Left colon (tissue), 2 donors: ENCODE measurements at regions not wholly inside any gene's neighbourhood (a gene's known extent, or its start where the extent isn't known, plus 50 kb on each side); places are given as distances from the start of the nearest gene placed in this dataset.

Experiments used
- ATAC-seq: fragments of 200-7000 bp; cut with Tn5 transposase; one replicate; pipeline ENCODE4 v1.9.1; 2020; ENCODE audit warnings: mild to moderate bottlenecking, moderate library complexity
- DNase-seq, 2 donors: peaks; one replicate each; pipeline ENCODE4 v3.0.0-alpha.2; 2020
- intact Hi-C, 2 donors: fragments of 100-400 bp; cut with DNase I in 1 of 2; cut with micrococcal nuclease in 1 of 2; formaldehyde crosslinking; loops; one replicate each; pipeline versions ENCODE4 v1.11.2 to v1.14.0; 2022; cut with DNase I, micrococcal nuclease
- donor health status: DM: no; HTN: no; CAD: no.
- donor health status: DM: yes; HTN: yes; CAD: no.

- no peak for DNase-seq
- ATAC-seq, result no peak
- intact Hi-C loops, result no loop called here
Observed at GRCh38 chrX:13266641-13267345, 53.1 kb downstream of the ATXN3L start.

DNA sequence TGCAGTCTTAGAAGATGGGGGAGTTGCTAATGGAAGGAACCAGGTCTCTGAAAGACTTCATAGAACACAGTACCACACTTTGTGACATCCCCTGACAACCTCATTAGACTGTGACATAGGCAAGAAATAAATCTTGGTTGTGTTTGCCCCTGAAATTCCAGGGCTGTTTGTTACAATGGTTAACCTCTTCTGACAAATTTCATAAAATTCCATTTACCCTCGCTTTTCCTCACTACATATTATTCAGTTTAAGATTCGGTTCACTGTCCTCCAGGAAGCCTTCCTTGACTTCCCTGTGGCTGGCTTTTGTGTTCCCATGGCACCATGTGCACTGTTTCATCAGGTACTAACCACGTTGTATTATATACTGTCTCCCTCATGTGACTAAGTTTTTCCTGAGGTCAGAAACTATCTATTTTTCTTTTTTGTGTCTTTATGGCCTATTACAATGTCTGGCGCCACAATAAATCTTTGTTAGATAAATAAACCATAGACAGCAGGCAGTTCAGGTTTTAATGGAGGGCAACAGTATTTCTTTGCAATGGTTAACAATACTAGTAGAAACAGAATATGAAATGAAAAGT lies 54.2 kb downstream of the ATXN3L start:
- intact Hi-C loops, result no loop called here
- ATAC-seq (peak; percentile 69), DNase-seq (no peak)

DNA sequence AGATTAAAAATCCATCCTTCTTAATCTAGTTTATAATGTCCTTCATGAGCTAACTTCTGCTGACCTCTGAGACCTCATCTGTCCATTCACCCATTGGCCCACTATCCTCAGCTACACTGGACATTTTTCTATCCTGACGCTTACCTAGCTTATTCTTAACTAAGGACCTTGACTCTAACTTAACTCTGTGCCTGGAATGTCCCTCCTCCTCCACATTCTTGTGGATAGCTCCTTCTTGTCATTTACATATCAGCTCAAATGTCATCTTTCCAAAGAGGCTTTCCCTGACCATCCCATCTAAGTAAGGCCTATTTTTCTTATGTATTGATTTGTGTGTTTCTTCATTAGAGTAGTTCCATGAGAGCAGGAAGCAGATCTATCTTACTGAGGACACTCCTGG lies 54.7 kb downstream of the ATXN3L start:
- intact Hi-C loops, result no loop called here
- DNase-seq, result no peak
- ATAC-seq, result no peak

DNA sequence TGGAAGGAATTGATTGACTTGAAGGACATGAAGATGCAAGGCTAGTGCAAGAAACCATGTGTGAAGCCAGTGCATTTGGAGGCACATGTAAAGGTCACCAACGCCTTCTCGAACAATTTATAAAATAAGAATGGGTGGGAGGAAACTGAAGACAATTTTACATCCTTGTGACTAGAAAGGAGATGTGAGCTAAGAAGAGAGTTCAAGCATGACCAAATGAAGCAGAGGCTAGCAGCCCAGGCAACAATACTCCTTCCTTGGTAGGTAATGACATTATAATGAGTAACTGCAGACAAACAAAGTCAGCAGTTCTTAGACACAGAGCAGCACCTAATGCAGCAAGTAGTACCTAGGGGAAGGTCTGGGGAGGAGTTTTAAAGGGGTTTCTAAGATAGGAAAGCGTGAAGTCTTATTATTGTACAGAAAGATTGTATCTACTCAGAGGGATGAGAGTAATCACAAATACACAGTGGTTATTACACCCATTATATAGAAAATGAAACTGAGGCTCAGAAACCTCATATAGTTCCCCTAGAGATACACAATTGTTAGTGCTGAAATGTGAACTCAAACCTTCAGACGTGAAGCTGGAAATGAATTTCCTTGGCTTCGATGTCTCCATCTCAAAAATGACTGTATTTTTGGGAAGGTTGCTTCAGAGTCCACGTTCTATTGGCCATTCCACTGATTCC lies 56.1 kb downstream of the ATXN3L start:
- intact Hi-C loops, result no loop called here
- DNase-seq (no peak), ATAC-seq (no peak)

- DNase-seq, result peak in 1 of 2 donors; percentile 7
- ATAC-seq, result peak; percentile 72
- intact Hi-C loops, result no loop called here
Observed at GRCh38 chrX:13261348-13261747, 58.5 kb downstream of the ATXN3L start.

DNA sequence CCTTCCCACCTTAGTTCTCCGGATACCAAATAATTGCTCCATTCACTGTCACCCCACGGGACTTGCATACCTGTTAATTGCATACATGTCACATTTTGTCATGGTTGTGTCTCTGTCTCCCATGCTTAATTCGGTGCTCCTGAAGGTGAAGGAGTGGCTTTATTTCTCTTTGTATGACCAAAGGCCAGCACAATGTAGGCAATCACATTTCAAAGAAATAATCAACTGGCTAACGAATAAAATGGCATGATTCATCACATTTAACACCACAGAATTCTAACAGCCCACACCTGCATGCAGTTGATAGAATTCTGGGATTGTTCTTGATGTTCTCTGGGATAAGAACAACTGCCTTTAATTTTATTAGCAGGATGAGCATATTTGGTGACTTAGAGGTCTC lies 59.3 kb downstream of the ATXN3L start:
- ATAC-seq, result peak; percentile 78
- intact Hi-C loops, result no loop called here
- DNase-seq, result no peak

GRCh38 chrX:13258725-13259124 lies 61.1 kb downstream of the ATXN3L start:
- intact Hi-C loops, result no loop called here
- no peak for DNase-seq
- ATAC-seq, result no peak

DNA sequence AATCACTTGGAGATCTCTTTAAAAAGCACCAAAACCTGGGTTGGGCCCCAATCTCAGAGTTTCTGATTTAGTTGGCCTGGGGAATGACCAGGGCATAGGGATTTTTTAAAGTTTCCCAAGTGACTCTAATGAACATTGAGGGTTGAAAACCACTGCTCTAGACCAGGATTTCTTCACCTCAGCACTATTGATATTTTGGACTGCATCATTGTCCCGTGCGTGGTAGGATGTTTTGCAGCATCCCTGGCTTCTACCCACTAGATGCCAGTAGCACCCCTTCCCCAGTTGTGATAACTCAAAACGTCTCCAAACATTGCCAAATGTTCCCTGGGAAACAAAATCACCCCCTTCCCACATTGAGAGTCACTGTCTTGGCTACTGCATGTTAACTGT lies 61.8 kb downstream of the ATXN3L start:
- intact Hi-C loops, result no loop called here
- DNase-seq (no peak), ATAC-seq (no peak)

GRCh38 chrX:13257223-13258051 lies 62.4 kb downstream of the ATXN3L start:
- intact Hi-C loops, result no loop called here
- ATAC-seq (no peak), DNase-seq (no peak)

DNA sequence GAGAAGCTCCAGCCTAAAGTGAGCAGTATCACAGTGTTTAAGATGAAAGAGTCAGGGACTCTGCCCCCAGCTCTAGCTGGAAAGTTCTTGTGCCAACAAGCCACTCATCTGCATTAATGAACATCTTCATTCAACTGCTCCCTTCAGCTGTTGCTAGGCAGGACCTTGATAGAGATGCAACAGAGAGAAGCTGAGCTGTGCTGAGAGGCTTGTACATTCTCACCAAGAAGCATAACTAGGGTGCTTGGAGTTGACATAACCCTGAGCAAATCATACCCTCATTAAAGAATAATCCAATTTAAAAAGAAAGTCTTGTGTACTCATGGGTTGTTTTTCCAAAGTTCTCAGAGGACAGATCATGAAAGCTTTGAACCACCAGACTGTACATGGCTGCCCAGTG lies 63.2 kb downstream of the ATXN3L start:
- DNase-seq (no peak), ATAC-seq (no peak)
- intact Hi-C loops, result no loop called here

- intact Hi-C loops, result no loop called here
- ATAC-seq (no peak), DNase-seq (no peak)
Observed at GRCh38 chrX:13254870-13255269, 65.0 kb downstream of the ATXN3L start.

DNA sequence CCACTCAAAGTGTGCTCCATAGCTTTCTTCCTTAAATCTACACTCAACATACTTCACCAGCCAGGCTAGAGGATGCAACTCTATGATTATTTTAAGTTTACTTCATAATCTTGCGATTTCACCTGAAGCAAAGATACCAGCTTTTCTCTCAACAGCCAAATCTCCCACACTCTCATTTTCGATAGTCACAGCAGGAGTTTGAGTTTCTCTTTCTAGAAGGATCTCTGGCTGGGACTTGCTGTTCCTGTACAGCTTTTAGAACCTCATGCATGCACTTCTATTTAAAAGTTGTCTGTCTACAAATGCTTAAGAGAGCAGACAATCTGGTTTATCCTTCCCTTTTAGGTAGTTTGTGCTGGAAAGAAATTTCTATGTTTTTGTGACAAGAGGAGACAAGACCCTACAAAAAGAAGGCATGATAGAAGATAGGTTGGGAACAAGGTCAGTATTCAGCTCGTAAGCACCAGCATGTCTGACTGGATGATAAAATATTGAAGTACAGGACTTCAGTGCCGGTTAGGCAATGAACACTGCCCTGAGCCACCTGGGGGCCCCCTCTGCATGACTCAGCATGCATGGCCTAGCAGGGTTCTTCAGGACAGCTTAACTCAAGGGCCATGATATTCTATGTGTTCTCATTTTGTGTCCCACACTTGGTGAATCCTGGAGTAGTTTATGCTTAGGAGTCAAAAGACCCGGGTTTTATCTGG lies 65.6 kb downstream of the ATXN3L start:
- DNase-seq, result peak; percentile 34 to 40

DNA sequence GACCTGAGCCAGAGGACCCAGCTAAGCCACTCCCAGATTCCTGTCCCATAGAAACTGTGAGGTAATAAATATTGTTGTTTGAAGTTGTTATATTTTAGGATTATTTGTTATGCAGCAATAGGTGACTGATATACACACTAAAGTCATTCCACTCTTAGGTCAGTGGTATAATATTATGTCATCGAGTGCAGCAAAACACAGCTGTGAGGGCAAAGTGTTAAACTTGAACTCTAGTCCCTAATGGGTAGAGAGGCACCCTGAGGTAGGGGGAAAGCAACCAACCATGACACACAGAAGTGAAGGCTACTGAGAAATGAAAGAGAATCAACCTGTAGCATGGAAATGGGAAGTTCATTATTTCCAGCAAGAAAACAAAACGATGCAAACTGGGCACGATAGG lies 66.6 kb downstream of the ATXN3L start:
- DNase-seq (no peak), ATAC-seq (no peak)
- intact Hi-C loops, result no loop called here

More for the DNA sequence above, 65.6 kb downstream of the ATXN3L start:
- peak; percentile 71 for ATAC-seq
- intact Hi-C loops, result no loop called here

- intact Hi-C loops, result no loop called here
- ATAC-seq (no peak), DNase-seq (no peak)
Observed at GRCh38 chrX:13252726-13253125, 67.1 kb downstream of the ATXN3L start.

DNA sequence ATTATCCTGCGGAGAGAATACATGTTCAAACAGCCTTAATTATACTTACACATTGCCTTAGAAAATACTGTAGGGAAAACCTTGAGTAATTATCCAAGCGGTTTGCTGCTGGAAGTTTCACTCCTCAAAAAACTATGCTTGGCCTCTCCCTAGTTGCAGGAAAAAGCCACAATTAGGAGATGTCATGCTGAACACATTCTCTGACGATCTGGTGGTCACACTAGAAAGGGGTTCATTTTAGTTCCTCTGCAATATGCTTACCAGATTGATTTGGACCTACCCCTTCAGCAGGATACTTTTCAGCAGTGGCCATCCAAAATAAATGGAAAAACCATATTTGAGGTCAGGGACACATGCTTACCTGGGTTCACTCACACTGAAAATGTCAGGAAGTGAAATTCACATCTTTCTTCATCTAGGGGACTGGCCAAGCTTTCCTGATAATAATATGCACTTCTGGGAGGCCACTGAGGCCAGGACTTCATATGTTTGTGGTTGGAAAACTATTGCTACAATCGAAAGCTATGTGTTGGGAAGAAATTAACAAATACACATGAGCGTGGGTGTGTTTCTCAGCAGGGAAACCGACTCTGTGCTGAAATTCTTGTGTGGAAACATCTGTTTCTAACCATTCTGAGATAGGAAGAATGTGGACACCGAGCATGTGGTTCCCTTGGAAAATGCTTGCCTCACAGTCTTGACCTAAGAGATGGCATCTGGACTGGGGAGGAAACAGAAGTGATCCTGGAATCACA lies 68.8 kb downstream of the ATXN3L start:
- intact Hi-C loops, result no loop called here
- DNase-seq (no peak), ATAC-seq (no peak)

DNA sequence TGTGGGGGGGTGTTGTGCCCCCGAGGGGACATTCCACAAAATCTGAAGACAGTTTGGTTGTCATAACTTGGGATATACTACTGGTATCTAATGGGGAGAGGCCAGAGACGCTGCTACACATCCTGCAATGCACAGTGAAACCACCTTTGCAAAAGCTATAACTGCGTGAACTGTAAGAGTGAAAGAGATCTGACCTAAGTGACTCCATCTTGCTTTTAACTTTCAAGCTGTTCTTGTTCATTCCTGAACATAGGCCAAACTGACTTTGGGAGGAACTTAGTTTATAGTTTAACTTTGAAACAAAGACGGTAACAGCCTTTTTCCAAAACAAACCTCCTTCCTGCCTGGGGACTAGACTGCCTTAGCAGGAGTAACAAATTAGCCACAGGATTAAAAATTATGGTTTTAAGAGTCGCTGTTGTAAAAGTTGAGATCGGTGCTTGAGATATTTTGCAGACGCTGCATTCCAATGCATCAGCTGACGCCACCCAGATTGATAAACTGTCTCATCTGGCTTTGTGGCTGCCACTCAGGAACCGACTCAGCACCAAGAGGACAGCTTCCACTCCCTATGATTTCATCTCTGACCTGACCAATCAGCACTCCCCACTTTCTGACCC lies 70.9 kb downstream of the ATXN3L start:
- no peak for ATAC-seq
- intact Hi-C loops, result no loop called here
- no peak for DNase-seq

GRCh38 chrX:13239272-13239671 lies 80.6 kb downstream of the ATXN3L start:
- intact Hi-C loops, result no loop called here
- DNase-seq (no peak), ATAC-seq (no peak)

DNA sequence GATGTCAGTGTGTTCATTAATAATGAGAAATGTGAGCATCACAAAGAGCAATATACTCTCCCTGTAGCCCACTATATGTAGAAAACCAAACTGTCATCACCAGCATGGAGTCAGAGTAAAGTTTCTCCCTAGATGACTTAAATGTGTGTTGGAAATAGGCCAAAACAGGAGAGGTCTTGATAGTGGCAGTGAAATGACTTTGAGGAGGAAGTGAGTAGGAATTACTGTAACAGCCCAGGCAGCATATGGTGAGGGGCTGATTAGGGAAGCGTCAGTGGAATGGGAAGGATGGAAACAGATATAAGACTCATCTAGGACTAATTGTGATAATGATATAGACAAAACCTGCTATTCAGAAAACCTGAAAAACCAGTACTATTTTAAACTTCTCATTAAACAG lies 83.9 kb downstream of the ATXN3L start:
- no peak for DNase-seq
- peak; percentile 48 for ATAC-seq
- intact Hi-C loops, result no loop called here
